GM12892 (cell line): ENCODE measurements at regions not wholly inside any gene's neighbourhood (a gene's known extent, or its start where the extent isn't known, plus 50 kb on each side); places are given as distances from the start of the nearest gene placed in this dataset.

ENCODE experiments used
- POLR2A ChIP-seq: IDR thresholded peaks from 2 replicates; pipeline ENCODE4 v1.6.1; 2011; ENCODE audit warnings: low read depth, low read length, control low read depth
- POLR2AphosphoS5 ChIP-seq: IDR thresholded peaks from 2 replicates; pipeline ENCODE4 v1.6.1; 2011; ENCODE audit warnings: low read depth, low read length, control low read depth

- TF ChIP-seq POLR2A (no peak), POLR2AphosphoS5 (no peak)
Measured at GRCh38 chr6:170057034-170057734, 233.7 kb downstream of the DLL1 start.
